Hepatocyte (in vitro differentiated cells): ENCODE measurements at regions not wholly inside any gene's neighbourhood (a gene's known extent, or its start where the extent isn't known, plus 50 kb on each side); places are given as distances from the start of the nearest gene placed in this dataset.

Experiments
- DNase-seq: peaks from one replicate; pipeline ENCODE4 v3.0.0-alpha.2; 2016; ENCODE audit warnings: low spot score
- H2AFZ ChIP-seq: fragments of 200-600 bp; sonication (generic); 2 replicates; pipeline ENCODE4 v1.6.0; 2016; ENCODE audit warnings: antibody characterized with exemption, mild to moderate bottlenecking
- H3K27ac ChIP-seq: fragments of 200-600 bp; sonication (generic); 2 replicates; pipeline ENCODE4 v1.5.1; 2016; ENCODE audit warnings: mild to moderate bottlenecking
- H3K27me3 ChIP-seq: fragments of 200-600 bp; sonication (generic); 2 replicates; pipeline ENCODE4 v1.6.1; 2016
- H3K36me3 ChIP-seq: fragments of 200-600 bp; sonication (generic); replicated peaks from 2 replicates; pipeline ENCODE4 v1.5.1; 2016; ENCODE audit warnings: low read depth; ENCODE audit not compliant: insufficient read depth
- H3K4me1 ChIP-seq: fragments of 200-600 bp; sonication (generic); 2 replicates; pipeline ENCODE4 v1.5.1; 2016; ENCODE audit warnings: mild to moderate bottlenecking, moderate library complexity; ENCODE audit not compliant: insufficient read depth
- H3K4me2 ChIP-seq: fragments of 200-600 bp; sonication (generic); 2 replicates; pipeline ENCODE4 v1.6.0; 2016
- H3K4me3 ChIP-seq: fragments of 200-600 bp; sonication (generic); 2 replicates; pipeline ENCODE4 v1.5.1; 2016; ENCODE audit warnings: mild to moderate bottlenecking
- H3K79me2 ChIP-seq: fragments of 200-600 bp; sonication (generic); 2 replicates; pipeline ENCODE4 v1.6.0; 2017; ENCODE audit warnings: mild to moderate bottlenecking
- H3K9me2 ChIP-seq: fragments of 200-600 bp; sonication (generic); replicated peaks from 2 replicates; pipeline ENCODE4 v1.6.0; 2017; ENCODE audit warnings: mild to moderate bottlenecking; ENCODE audit not compliant: insufficient read depth
- H3K9me3 ChIP-seq: fragments of 200-600 bp; sonication (generic); 2 replicates; pipeline ENCODE4 v1.5.1; 2016; ENCODE audit warnings: low read depth, mild to moderate bottlenecking
- H4K20me1 ChIP-seq: fragments of 200-600 bp; sonication (generic); 2 replicates; pipeline ENCODE4 v1.6.0; 2016; ENCODE audit warnings: mild to moderate bottlenecking; ENCODE audit not compliant: insufficient read depth, poor library complexity, severe bottlenecking
- EZH2 ChIP-seq: fragments of 200-600 bp; sonication (generic); IDR thresholded peaks from 2 replicates; pipeline ENCODE4 v1.6.1; 2016; ENCODE audit warnings: antibody characterized with exemption, mild to moderate bottlenecking, borderline replicate concordance
- EZH2phosphoT487 ChIP-seq: fragments of 200-600 bp; sonication (generic); IDR thresholded peaks from one replicate; pipeline ENCODE4 v1.6.1; 2018; ENCODE audit warnings: antibody characterized with exemption, mild to moderate bottlenecking, low read depth, moderate library complexity; ENCODE audit not compliant: unreplicated experiment, severe bottlenecking
- WGBS: methylation state at CpG from one replicate; pipeline ENCODE4 v1.1.6; 2016; ENCODE audit warnings: low lambda C conversion rate; ENCODE audit errors: missing lambda C conversion rate; 5-methylcytosine and 5-hydroxymethylcytosine counted together
- TF ChIP-seq, protein P1 (sequence below): fragments of 200-600 bp; sonication (generic); IDR thresholded peaks from 2 replicates; pipeline ENCODE4 v1.5.1; 2016; ENCODE audit warnings: antibody characterized with exemption, mild to moderate bottlenecking; ENCODE audit not compliant: poor library complexity

DNA sequence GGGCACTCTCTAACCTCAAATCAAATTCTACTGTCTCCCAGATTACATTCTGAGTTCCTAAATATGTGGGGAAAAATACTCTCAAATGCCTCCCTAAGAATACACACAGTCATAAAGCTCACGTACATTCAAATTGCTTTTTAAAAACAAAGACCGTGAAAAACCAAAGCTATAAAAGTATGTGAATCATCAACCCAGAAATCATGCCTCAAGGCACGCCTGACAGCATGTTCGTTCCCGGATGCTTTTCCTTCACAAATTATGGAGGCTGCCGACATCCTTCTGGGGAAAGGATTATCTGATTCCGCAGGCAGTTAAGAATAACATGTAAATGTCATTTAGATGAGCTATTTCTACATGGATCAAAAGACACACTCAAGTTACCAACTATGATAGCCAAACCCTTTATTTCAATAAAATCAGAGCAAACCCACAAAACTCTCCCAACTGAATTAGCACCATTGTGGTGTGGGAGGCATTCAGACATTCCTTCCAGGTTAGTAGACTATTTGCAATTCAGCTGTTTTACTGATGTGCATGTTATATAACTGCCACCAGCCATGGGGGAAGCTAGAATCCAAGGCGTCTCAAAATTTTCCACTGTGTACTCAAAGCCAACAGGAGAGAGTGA is 398.2 kb upstream of the TRIB2 start:
- 31% methylated on average over 8 of the region's 8 CpGs for WGBS
- H3K27ac ChIP-seq = peak overlapping the region; percentile 53

DNA sequence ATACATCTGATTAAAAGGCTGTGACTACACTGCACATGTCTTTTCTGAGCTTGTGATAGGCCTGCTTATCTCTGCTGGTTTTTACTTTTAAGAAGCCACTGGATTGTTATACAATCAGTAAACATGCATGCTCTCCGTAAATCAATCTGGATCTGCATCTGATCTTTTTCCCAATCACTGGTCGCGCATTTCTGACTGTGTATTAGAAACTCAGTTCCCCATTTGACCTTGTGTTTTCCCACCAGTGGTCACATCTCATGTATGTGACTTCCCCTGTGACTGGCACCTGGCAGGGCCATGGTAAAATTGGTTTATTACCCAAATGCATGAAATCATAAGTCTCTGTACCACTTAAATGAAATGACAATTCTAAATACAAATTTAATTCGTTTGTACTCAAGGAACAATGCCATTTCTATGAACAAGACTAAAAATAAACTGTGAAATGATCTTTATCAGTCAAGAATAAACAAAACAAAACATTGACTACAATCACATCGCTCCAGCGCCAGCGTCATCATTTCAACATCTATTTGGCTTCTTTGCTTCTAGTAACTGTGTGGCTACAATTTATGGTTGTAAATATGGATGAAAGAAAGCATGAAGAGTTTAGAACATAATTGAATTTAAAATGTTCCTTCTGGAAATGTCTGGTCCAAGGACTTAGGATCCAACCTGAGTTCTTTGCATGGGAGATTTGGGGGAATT is 396.6 kb upstream of the TRIB2 start:
- Histone ChIP-seq H4K20me1 (no peaks in the 10 kb centered on the region), H3K9me2 (no peaks in the 10 kb centered on the region), H3K27ac (no peak overlapping the region), H3K4me3 (no peak overlapping the region), H3K36me3 (no peaks in the 10 kb centered on the region), H3K4me2 (no peak overlapping the region), H3K79me2 (no peaks in the 10 kb centered on the region), H3K9me3 (no peaks in the 10 kb centered on the region), H2AFZ (no peak overlapping the region), H3K27me3 (no peaks in the 10 kb centered on the region), H3K4me1 (peaks cover 15% of the 10 kb centered on the region)
- DNase-seq = no peak
- WGBS = 79% methylated on average over 7 of the region's 7 CpGs
- TF ChIP-seq, protein P1, sequence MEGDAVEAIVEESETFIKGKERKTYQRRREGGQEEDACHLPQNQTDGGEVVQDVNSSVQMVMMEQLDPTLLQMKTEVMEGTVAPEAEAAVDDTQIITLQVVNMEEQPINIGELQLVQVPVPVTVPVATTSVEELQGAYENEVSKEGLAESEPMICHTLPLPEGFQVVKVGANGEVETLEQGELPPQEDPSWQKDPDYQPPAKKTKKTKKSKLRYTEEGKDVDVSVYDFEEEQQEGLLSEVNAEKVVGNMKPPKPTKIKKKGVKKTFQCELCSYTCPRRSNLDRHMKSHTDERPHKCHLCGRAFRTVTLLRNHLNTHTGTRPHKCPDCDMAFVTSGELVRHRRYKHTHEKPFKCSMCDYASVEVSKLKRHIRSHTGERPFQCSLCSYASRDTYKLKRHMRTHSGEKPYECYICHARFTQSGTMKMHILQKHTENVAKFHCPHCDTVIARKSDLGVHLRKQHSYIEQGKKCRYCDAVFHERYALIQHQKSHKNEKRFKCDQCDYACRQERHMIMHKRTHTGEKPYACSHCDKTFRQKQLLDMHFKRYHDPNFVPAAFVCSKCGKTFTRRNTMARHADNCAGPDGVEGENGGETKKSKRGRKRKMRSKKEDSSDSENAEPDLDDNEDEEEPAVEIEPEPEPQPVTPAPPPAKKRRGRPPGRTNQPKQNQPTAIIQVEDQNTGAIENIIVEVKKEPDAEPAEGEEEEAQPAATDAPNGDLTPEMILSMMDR = no peak
- TF ChIP-seq EZH2phosphoT487 (no peak), EZH2 (no peak)

More for the DNA sequence above, 398.2 kb upstream of the TRIB2 start:
- no peaks in the 10 kb centered on the region for H3K27me3 ChIP-seq
- TF ChIP-seq, protein P1 = no peak
- TF ChIP-seq EZH2 (no peak), EZH2phosphoT487 (no peak)
- H3K4me1 ChIP-seq = peaks cover 15% of the 10 kb centered on the region
- no peak overlapping the region for H3K4me3 ChIP-seq
- peak overlapping the region; percentile 51 for H3K4me2 ChIP-seq
- no peaks in the 10 kb centered on the region for H3K9me2 ChIP-seq
- no peak overlapping the region for H2AFZ ChIP-seq
- no peaks in the 10 kb centered on the region for H4K20me1 ChIP-seq
- DNase-seq = peak; percentile 42
- no peaks in the 10 kb centered on the region for H3K79me2 ChIP-seq
- H3K9me3 ChIP-seq = no peaks in the 10 kb centered on the region
- H3K36me3 ChIP-seq = no peaks in the 10 kb centered on the region

DNA sequence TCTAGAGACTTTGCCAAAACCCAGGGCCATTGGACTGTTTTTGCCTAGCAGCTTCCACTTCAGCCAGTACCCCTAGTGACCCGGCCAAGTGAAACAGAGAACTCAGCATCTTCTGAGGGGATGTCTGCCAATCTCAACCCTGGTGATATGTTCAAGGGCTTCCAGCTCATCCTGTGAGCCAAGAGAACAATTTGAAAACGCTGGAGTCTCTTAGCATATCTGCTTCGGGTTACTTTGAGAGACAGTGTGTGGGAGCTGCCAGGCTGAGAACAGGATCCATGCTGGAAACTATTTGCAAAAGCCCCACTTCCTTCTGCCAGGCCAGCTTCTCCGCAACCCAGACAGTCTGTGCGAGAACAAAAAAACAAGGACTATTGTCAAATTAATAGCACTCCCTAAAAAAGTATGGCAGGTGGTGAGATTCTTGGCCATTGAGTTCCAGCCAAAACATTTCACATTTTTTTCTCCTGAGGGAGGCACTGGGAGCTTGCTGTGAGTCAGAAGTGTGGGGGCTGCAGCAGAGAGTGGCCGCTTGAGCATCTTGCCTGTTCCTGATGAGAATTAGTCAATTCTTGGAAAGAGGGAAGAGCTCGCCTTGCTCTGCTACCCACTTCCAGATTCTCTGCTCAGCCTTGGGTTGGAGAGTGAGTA is 395.6 kb upstream of the TRIB2 start:
- no peak overlapping the region for H3K4me2 ChIP-seq
- TF ChIP-seq EZH2 (no peak), EZH2phosphoT487 (no peak)
- TF ChIP-seq, protein P1 = no peak
- H3K9me3 ChIP-seq = no peaks in the 10 kb centered on the region
- H3K36me3 ChIP-seq = no peaks in the 10 kb centered on the region
- peaks cover 15% of the 10 kb centered on the region for H3K4me1 ChIP-seq
- no peaks in the 10 kb centered on the region for H4K20me1 ChIP-seq
- no peak overlapping the region for H3K4me3 ChIP-seq
- no peak overlapping the region for H2AFZ ChIP-seq
- H3K79me2 ChIP-seq = no peaks in the 10 kb centered on the region
- H3K27me3 ChIP-seq = no peaks in the 10 kb centered on the region
- WGBS = 83% methylated on average over 7 of the region's 7 CpGs
- DNase-seq = peak; percentile 19
- no peaks in the 10 kb centered on the region for H3K9me2 ChIP-seq
- H3K27ac ChIP-seq = no peak overlapping the region
